Body of pancreas (tissue), 4 donors: ENCODE measurements at regions not wholly inside any gene's neighbourhood (a gene's known extent, or its start where the extent isn't known, plus 50 kb on each side); places are given as distances from the start of the nearest gene placed in this dataset.

Experiments
- ATAC-seq: fragments of 150-250 bp; one replicate; pipeline ENCODE4 v1.9.1; 2016
- DNase-seq, 4 donors: peaks; one replicate each; pipeline ENCODE4 v3.0.0-alpha.2; 2019
- H3K27ac ChIP-seq, 4 donors: fragments of 200-600 bp; sonication (generic); 1 replicate in 3 of 4; 2 replicates in 1 of 4; pipeline versions ENCODE4 v1.5.1 to v1.6.1; 2016 to 2019; ENCODE audit warnings: mild to moderate bottlenecking in 1 of 4, mixed read lengths in 1 of 4, moderate library complexity in 1 of 4
- H3K27me3 ChIP-seq, 2 donors: fragments of 200-600 bp; sonication (generic); one replicate each; pipeline ENCODE4 v1.6.0; 2016; ENCODE audit warnings: mild to moderate bottlenecking in 1 of 2
- H3K36me3 ChIP-seq, 2 donors: fragments of 200-600 bp; sonication (generic); replicated peaks in 1 of 2; 2 replicates each; pipeline ENCODE4 v1.5.1; 2016; ENCODE audit warnings: low read depth in 2 of 2; ENCODE audit not compliant: insufficient read depth in 1 of 2
- H3K4me1 ChIP-seq: fragments of 200-600 bp; sonication (generic); one replicate; pipeline ENCODE4 v1.6.0; 2016
- H3K4me3 ChIP-seq, 2 donors: fragments of 200-600 bp; sonication (generic); 1 replicate in 1 of 2; 2 replicates in 1 of 2; pipeline ENCODE4 v1.5.1; 2016 to 2019
- H3K9me3 ChIP-seq, 3 donors: fragments of 200-600 bp; sonication (generic); 1 replicate in 2 of 3; 2 replicates in 1 of 3; pipeline ENCODE4 v1.5.1; 2016
- POLR2A ChIP-seq, 3 donors: fragments of 450-650 bp; IDR thresholded peaks; one replicate each; pipeline ENCODE4 v1.6.1; 2016; ENCODE audit warnings: antibody characterized with exemption in 3 of 3, mild to moderate bottlenecking in 2 of 3
- WGBS, 2 donors: methylation state at CpG; one replicate each; pipeline ENCODE4 v1.1.5; 2017; 5-methylcytosine and 5-hydroxymethylcytosine counted together
- intact Hi-C: fragments of 100-400 bp; cut with DNase I; formaldehyde crosslinking; loops from one replicate; pipeline ENCODE4 v1.15.1; 2023
- TF ChIP-seq, protein P1 (sequence below), 7 experiments: fragments of 450-650 bp in 4 of 7; fragments of 200-600 bp in 3 of 7; sonication (generic) in 3 of 7; IDR thresholded peaks; one replicate each; pipeline ENCODE4 v1.5.1; 2016 to 2019; ENCODE audit warnings: antibody characterized with exemption in 7 of 7

DNA sequence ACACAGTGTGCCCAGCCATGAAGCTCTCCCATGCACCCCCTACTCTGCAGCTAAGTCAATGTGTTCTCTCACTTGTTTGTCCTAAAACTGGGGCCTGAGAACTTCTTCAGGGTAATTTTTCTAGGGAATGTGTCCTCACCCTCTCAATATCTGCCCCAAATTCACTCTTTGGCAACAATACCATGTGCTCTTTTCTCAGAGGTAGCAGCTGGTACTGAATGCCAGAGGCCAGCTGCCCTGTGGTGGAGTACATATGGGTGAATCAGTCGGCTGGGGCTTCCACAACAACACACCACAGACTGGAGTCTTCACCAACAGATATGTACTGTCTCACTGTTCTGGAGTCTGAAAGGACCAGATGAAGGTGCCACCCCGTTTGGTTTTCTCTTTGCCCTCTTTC lies 97.7 kb upstream of the TOP3B start:
- ATAC-seq (no peak), DNase-seq (no peak)
- Histone ChIP-seq H3K27ac (no peak overlapping the region), H3K9me3 (no peaks in the 10 kb centered on the region), H3K4me3 (no peak overlapping the region), H3K36me3 (no peaks in the 10 kb centered on the region), H3K27me3 (no peaks in the 10 kb centered on the region), H3K4me1 (no peaks in the 10 kb centered on the region)
- intact Hi-C loops = no loop called here
- WGBS, 2 donors = 21 to 34% methylated on average over 2 of the region's 2 CpGs
- no peak for TF ChIP-seq POLR2A (IDR thresholded peaks at IDR 0.05)
- TF ChIP-seq, protein P1, sequence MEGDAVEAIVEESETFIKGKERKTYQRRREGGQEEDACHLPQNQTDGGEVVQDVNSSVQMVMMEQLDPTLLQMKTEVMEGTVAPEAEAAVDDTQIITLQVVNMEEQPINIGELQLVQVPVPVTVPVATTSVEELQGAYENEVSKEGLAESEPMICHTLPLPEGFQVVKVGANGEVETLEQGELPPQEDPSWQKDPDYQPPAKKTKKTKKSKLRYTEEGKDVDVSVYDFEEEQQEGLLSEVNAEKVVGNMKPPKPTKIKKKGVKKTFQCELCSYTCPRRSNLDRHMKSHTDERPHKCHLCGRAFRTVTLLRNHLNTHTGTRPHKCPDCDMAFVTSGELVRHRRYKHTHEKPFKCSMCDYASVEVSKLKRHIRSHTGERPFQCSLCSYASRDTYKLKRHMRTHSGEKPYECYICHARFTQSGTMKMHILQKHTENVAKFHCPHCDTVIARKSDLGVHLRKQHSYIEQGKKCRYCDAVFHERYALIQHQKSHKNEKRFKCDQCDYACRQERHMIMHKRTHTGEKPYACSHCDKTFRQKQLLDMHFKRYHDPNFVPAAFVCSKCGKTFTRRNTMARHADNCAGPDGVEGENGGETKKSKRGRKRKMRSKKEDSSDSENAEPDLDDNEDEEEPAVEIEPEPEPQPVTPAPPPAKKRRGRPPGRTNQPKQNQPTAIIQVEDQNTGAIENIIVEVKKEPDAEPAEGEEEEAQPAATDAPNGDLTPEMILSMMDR (IDR thresholded peaks at IDR 0.05) = no peak

DNA sequence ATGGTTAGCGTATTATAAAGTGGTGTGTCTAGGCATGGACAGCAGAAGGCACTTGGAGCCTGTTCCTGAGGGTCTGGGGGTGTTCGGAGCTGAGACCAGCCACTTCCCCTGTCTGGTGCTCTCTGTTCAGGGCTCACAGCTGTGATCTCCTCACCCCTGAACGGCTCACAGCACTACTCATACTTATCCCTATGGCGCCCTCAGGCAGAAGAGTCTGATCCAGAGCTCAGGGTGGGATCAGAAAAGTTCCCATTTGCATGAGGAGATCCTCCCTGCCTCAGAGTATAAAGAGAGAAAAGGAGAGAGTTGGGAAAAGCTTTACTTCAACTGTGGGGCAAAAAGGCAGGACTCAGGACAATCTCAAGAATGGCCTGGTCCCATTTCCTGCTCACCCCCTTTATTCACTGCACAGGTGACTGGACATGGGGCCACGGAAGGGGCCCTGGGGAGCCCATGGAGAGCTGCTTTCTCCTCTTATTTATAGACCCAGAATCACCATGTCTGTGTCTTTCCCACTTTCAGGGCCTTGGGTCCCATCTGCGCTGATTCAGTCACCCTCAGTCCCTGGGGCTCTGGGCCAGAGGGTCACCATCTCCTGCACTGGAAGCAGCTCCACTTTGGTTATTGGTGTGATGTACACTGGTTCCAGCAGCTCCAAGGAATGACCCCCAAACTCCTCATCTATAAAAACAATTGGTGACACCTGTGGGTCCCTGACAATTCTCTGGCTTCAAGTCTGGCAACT lies 97.0 kb upstream of the TOP3B start:
- no peaks in the 10 kb centered on the region for H3K27me3 ChIP-seq
- TF ChIP-seq POLR2A (IDR thresholded peaks at IDR 0.05) = no peak
- TF ChIP-seq, protein P1 (IDR thresholded peaks at IDR 0.05) = no peak
- ATAC-seq = no peak

DNA sequence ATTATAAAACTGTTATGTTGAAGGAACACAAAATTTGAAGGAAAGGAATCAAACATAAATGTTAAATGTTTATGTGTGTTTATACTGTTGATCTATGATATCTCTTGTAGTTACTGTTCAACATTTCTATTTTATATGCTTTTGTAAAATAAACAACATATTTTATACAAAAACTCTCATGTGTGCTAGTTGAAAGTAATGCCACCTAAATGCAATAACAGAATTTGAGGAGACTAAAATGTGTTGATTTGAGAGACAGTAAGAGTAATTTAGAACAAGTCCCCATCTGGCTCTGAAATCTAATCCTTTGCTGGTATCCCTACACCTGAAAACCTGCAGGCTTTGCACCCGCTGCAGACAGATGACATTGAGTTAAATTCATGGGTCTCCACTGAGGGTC lies 95.7 kb upstream of the TOP3B start:
- WGBS, 2 donors = 56 to 100% methylated on average over 1 of the region's 1 CpG
- ATAC-seq (no peak), DNase-seq (no peak)
- TF ChIP-seq, protein P1 (IDR thresholded peaks at IDR 0.05) = no peak
- no peak for TF ChIP-seq POLR2A (IDR thresholded peaks at IDR 0.05)
- H3K27ac ChIP-seq = no peak overlapping the region
- H3K9me3 ChIP-seq = no peaks in the 10 kb centered on the region
- H3K27me3 ChIP-seq = no peaks in the 10 kb centered on the region
- no peaks in the 10 kb centered on the region for H3K4me1 ChIP-seq
- no peak overlapping the region for H3K4me3 ChIP-seq
- intact Hi-C loops = no loop called here
- H3K36me3 ChIP-seq = no peaks in the 10 kb centered on the region

More for the DNA sequence above, 97.0 kb upstream of the TOP3B start:
- no peaks in the 10 kb centered on the region for H3K4me1 ChIP-seq
- intact Hi-C loops = no loop called here
- WGBS, 2 donors = 81 to 87% methylated on average over 6 of the region's 6 CpGs
- no peak overlapping the region for H3K27ac ChIP-seq
- no peaks in the 10 kb centered on the region for H3K9me3 ChIP-seq
- no peaks in the 10 kb centered on the region for H3K36me3 ChIP-seq
- DNase-seq = no peak
- H3K4me3 ChIP-seq = no peak overlapping the region

DNA sequence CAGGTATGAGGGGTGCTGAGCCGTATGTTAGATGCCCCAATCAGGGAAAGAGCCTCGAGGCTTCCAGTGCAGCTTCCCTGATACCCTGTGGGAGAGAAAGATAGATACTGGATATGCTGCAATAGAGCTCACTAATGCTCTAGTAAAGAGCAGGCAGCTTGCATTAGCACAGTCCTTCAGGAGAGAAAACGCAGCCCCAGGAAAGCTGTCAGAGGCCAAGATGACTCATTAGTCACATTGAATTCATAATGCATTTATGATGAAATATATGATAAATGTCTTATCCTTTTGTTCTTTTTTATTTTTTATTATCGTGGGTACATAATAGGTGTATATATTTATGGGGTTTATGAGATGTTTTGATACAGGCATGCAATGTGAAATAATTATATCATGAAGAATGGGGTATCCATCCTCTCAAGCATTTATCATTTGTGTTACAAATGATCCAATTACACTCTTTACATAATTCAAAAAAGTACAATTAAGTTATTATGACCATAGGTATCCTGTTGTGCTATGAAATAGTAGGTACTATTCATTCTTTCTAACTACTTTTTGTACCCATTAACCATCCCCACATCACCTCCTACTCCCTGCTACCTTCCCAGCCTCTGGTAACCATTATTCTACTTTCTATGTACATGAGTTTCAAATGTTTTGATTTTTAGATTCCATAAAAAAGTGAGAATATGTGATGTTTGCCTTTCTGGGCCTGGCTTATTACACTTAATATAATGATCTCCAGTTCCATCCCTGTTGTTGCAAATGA lies 94.5 kb upstream of the TOP3B start:
- DNase-seq (no peak), ATAC-seq (no peak)
- intact Hi-C loops = no loop called here
- no peaks in the 10 kb centered on the region for H3K4me1 ChIP-seq
- H3K9me3 ChIP-seq = no peaks in the 10 kb centered on the region
- TF ChIP-seq, protein P1 (IDR thresholded peaks at IDR 0.05) = no peak
- TF ChIP-seq POLR2A (IDR thresholded peaks at IDR 0.05) = no peak
- H3K4me3 ChIP-seq = no peak overlapping the region
- no peaks in the 10 kb centered on the region for H3K36me3 ChIP-seq
- no peaks in the 10 kb centered on the region for H3K27me3 ChIP-seq
- 48 to 54% methylated on average over 4 of the region's 4 CpGs for WGBS, 2 donors
- no peak overlapping the region for H3K27ac ChIP-seq
